HG02973 (cell line): ENCODE measurements at regions not wholly inside any gene's neighbourhood (a gene's known extent, or its start where the extent isn't known, plus 50 kb on each side); places are given as distances from the start of the nearest gene placed in this dataset.

Experiments
- ATAC-seq: cut with Tn5 transposase; IDR thresholded peaks from one replicate; pipeline ENCODE4 v1.9.1; 2021; ENCODE audit warnings: moderate library complexity; ENCODE audit not compliant: unreplicated experiment

GRCh38 chr5:125348221-125348692 is 601.8 kb upstream of the ZNF608 start:
- ATAC-seq: no peak

DNA sequence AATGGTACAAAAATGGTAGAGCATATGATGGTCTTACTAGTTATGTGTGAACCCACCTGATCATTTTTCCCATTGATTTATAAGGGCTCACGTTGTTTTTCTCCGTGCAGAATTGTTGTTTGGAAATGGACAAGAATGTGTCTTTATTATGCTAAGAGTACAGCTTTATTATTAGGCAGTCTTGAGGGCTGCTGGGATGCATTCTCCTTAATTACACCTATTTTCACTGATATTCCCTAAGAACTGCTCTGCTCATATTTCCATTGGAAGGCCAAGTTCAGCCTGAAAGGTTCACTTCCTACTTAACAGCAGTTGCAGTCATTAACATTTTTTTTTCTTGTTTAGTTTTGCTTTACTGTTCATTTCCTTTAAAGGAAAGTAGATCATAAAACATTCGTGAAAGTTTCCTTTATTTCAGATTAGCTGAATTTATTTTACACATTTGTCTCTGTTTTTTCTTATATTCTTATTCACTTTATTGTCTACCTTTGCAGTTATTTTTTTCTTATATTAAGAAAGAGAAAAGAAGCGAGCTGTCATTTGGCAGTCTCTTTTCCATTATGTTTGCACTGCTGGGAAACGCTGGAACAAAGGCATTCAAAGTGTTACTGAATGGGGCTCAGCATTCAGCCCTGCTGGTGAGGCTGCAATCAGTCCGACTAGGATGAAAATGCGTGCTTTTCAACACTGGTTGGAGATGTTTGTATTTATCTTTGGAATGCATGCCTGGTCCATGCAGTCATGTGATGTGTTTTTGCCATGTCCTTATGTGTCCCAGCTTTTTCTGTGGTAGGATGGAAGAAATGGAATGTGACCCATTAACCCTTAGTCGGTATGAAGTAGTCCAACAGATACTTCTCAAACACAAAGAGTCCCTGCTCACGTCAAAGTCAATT is 602.7 kb upstream of the ZNF608 start:
- no peak for ATAC-seq

- no peak for ATAC-seq
These were observed 611.2 kb upstream of the ZNF608 start for GRCh38 chr5:125357660-125358059.

DNA sequence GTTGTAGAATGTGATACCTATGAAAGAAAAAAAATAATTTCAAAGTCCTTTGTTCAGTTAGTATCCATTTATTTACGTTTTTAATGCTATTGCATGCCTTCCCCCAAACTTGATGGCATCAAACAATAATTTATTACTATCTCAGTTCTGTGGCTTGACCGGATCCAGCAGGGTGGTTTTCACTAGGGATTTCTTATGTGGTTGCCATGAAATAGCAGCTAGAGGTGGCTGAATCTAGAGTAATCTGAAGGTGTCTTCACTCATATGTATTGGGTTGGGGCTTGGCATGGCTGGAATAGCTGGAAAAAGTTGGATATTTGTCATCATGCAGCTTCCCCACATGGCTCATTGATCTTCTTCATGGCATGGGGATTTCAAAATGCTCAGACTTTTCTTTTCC is 619.3 kb upstream of the ZNF608 start:
- no peak for ATAC-seq

DNA sequence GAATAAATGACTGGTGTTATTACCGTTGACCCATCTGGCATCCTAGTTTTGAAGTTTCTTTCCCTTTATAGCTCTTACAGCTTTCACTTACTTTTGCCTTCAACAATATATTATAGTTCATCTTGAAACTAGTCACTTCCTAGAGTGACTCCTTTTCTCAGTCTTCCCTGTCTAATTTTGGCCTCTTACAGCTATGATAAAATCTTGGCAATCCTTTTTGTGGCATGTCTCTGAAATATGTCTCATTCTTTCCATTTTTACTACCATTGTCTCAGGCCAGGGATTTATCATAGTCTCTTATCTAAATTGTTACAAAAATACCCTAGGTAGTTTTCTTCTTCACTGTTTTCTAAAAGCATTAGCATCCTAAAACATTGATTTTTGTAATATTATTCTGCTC is 621.3 kb upstream of the ZNF608 start:
- ATAC-seq: no peak

DNA sequence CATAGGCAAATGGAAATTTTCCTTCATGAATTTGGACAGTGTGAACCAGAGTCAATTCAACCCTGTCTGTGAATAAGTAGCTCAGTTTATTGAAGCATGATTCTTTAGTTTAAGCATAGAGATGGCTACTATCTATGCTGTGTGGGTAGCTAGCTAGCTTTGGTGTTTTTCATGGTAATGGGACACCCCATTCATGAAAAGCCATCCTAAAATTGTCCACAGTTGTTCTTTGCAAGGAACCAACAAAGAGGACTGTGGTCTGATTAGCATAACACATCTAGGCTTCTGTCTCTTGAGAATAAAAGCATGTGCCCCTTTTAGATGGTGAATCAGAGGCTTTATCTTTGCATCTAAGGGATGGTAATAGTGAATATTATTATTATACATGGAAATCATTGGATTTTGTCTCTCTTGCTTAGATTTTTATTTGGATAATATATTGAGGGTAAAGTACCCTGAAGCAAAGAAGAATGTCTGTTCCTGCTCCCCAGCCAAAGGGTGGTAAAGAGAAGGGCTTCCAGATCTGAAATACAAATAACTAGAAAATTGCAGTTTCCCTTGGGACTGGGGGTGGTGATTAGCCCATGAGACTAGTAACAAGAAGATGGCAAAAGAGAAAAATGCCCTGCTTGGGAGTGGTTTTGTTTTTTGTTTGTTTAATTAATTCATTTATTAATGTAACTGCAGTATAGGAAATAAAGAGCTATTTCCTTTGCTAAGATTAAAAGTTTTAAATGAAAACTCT is 624.2 kb upstream of the ZNF608 start:
- no peak for ATAC-seq

DNA sequence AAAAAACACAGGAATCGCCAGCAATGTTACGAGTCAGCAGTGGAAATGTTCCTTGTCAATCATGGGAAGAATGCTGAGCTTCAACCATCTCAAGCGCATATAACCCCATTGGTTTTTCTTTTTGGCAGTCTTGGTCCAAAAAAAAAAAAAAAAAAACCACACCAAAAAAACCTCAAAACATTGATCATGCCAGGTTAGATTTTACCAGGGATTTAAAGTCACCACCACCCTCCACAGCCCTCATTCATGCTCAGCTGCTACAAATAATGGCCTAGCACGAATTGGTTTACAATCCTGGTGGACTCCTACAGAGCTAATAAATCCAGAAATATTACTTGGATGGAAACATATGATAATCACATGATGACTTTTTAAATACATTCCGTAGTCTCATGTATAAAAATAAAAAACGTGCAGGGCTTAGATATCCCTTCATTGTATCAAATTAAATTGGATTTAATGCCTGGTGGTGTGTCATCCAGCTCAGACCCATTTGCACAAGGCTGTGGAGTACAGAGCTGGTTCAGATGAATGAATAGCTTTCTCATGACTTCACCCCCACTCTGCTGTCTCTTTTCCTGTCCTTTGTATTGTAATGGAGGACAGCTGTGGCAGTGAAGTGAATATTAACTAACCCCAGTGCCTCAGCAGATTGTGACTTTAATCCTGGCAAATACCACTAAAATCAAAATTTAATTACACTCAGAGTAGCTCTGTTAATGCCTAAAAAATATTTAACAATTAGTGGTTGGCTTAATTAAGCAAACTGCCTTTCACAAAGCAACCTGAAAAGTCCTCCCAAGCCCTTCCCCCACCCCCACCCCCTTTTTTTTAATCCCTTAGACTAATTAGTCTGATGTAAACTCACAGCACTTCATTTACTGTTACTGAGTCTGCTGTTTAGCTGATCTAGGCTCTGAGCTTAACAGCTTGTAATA is 626.5 kb upstream of the ZNF608 start:
- ATAC-seq: no peak

GRCh38 chr5:125375143-125375542 is 628.7 kb upstream of the ZNF608 start:
- no peak for ATAC-seq

GRCh38 chr5:125376059-125376641 is 629.7 kb upstream of the ZNF608 start:
- no peak for ATAC-seq

GRCh38 chr5:125377141-125377540 is 630.7 kb upstream of the ZNF608 start:
- no peak for ATAC-seq

- ATAC-seq: no peak
These were observed 634.9 kb upstream of the ZNF608 start for GRCh38 chr5:125381290-125381689.

DNA sequence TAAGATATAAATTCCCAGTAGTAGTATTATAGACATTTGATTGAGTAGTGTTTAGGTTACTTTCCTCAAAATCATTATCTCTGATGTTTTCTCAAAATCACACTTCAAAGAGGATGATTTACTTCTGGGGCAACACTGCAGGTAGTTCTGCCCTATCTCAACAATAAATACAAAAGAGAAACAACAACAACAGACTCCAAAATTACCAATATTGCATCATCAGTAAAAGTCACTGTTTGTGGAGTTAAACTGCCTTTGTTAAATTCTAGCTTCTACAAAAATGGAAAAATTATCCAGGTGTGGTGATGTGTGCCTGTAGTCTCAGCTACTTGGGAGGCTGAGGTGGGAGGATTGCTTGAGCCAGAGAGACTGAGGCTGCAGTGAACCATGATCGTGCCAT is 637.6 kb upstream of the ZNF608 start:
- ATAC-seq: no peak

DNA sequence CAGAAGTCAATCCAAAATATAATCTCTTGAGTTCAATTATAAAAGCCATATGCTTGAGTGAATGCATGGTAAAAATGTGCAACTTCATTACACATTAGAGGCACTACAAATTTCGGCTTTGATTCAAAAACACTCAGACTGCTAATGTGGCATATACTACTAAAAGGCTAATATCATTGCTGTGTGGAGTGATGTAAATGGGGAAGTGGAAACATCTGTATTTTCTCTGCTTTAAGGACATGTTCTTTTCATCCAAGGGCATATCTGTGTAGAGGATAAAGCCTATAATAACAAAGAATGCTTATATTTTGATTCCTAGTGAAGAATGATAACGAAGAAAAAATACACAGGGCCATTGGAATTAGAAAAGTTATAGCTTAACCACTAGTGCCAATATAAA is 643.9 kb upstream of the ZNF608 start:
- ATAC-seq: no peak

GRCh38 chr5:125393221-125393815 is 646.9 kb upstream of the ZNF608 start:
- no peak for ATAC-seq

GRCh38 chr5:125394661-125395280 is 648.3 kb upstream of the ZNF608 start:
- no peak for ATAC-seq

DNA sequence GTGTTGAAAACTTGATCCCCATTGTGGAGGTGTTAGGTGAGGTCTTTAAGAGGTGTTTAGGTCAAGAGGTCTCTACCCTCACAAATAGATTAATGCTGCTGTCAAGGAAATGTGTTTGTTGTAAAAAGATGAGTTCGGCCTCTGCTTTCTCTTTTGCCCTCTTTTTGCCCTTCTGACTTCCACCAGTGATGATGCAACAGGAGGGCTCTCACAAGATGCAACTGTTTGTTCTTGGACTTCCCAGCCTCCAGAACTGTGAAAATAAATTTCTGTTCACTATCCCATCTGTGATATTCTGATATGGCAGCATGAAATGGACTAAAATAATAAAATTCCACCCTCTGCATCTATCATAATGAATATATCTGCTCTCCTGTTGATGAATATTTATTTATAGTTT is 650.0 kb upstream of the ZNF608 start:
- ATAC-seq: no peak

DNA sequence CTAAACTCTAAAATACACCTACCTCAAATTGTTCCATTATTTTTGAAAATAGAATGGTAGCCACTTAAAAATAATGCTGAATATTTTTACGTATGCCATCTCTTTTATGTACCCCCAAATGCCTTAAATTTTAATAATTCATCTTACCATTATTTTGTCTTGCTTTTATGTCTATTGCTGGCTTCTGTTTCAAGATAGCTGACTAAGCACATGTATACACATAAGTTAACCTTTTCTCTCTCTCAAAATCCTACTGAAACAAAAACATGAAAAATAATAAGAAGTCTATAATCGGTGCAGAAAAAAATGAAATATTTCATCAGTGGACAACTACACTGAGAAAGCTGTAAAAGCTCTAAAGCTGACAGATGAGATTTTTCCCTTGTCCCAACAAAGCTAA is 652.0 kb upstream of the ZNF608 start:
- ATAC-seq: no peak

DNA sequence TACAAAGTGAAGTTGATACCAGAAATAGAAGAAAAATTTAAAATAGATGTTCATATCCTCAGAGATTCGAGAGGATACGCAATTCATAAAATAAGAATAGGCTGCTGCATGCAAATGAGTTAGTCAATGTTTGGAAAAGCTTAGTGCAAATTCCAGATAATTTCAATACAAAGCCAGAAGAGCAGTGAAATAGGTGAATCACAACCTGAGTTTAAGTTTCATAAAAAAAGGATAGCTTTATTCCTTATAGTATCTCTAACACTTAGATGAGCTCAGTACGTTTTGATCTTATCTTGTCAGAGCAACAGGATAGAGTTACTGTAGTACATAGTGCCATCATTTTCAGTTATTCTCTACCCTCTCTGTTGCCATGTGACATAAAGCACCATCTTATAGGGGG is 653.4 kb upstream of the ZNF608 start:
- no peak for ATAC-seq

DNA sequence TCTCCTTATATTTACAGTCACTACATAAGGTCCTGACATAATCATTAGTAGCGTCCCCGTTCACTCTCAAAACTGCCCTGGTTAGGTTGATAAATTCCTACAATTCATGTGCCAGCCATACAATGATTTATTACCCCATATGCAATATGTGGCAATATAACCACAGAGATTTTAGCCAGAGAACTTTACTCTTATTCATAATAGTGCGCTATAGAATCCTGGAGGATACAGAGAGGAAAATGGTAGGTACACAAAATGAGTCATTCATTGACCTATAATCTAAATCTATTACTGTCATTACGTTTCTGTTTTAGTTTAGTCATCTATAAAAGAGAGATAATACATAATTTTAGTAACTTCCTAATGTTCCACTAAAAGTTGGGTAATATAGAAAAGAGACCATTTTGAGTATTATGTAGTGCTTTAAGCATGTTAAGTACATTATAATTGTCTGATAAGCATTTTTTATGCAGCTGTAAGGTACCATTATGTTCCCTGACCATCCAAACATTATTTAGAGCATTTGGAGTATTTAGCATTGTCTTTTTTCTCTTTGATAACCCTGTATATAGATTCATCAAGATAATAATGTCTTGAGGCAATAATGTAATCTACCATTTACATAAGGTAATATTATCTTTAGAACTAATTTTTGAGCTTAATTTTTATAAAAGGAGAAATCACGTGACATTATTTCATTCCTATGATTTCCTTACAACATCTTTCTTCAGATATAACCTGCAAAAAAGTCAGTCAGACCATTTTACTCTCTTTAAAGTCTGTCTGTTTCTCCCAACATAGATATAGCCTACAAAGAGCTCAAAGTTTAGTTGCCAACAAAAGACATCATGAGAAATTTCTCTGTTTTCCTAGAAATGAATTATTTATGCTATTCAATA is 655.5 kb upstream of the ZNF608 start:
- ATAC-seq: no peak
